ENCODE measurements at regions not wholly inside any gene's neighbourhood (a gene's known extent, or its start where the extent isn't known, plus 50 kb on each side); places are given as distances from the start of the nearest gene placed in this dataset.

DNA sequence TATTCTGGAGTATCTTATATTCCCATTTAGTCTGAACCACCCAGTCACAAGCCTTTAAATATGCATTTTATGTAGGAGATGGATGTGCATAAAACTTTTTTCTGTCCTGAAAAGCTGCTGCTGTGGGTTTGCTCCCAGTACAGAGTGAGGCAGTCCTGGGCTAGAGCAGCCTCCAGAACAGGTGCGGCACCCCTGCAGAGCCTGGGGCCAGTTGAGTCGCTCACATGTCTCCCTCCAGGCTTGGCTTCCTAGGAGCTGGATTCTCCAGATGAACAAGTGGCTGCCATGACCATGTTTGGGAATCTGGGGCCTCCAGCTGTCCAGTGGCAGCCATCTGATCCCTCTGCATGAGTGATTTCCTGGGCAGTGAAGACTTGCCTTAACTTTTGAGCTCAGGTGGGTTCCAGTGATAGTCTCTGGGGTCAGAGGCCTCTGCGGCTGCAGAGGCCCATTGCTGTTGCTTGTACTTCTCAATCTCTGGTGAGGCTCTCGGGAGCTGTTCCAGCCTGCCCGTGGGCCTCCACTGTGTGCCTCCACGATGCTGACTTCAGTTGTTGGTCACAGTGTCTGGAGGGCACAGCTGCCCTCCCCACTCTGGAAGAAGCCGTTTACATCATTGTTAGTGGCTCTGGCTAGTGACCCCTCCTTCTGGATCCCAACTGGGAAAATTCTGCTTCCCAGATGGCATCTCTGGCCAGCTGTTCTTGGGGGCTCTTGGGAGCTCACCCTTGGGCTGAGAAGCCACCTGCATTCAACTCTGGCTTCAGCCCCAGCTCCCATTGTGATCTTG is 120.4 kb downstream of the EMX2 start:
- no peak overlapping the region for H3K4me2 ChIP-seq (ENCODE audit: low read length)
- H3K27me3 ChIP-seq (ENCODE audit: insufficient read depth, low read length) = no peaks in the 10 kb centered on the region
- ChIA-PET CTCF (no interaction called here), POLR2A (no interaction called here), RAD21 (ENCODE audit: low non-redundant PET in 1 of 2, low total read pairs in 2 of 2, uncharacterized antibody in 2 of 2, unreplicated experiment in 2 of 2) (no interaction called here)
- no peaks in the 10 kb centered on the region for H3K4me1 ChIP-seq (ENCODE audit: control insufficient read depth in 1 of 2, insufficient read depth in 2 of 2, low read length in 2 of 2)
- BruUV-seq (replicated peaks) = no TSS peak
- no peak overlapping the region for H3K27ac ChIP-seq (ENCODE audit: low read depth, low read length)
- intact Hi-C loops (cut with micrococcal nuclease) = no loop called here
- H3K79me2 ChIP-seq (ENCODE audit: insufficient read depth, low read length) = no peaks in the 10 kb centered on the region
- H3K9ac ChIP-seq (ENCODE audit: low read length) = no peak overlapping the region
- no peak for TF ChIP-seq ELF1 (IDR thresholded peaks at IDR 0.05; ENCODE audit: borderline replicate concordance, low read depth)
- TF ChIP-seq, protein P1, sequence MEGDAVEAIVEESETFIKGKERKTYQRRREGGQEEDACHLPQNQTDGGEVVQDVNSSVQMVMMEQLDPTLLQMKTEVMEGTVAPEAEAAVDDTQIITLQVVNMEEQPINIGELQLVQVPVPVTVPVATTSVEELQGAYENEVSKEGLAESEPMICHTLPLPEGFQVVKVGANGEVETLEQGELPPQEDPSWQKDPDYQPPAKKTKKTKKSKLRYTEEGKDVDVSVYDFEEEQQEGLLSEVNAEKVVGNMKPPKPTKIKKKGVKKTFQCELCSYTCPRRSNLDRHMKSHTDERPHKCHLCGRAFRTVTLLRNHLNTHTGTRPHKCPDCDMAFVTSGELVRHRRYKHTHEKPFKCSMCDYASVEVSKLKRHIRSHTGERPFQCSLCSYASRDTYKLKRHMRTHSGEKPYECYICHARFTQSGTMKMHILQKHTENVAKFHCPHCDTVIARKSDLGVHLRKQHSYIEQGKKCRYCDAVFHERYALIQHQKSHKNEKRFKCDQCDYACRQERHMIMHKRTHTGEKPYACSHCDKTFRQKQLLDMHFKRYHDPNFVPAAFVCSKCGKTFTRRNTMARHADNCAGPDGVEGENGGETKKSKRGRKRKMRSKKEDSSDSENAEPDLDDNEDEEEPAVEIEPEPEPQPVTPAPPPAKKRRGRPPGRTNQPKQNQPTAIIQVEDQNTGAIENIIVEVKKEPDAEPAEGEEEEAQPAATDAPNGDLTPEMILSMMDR (IDR thresholded peaks at IDR 0.05 in 2 of 3, conservative IDR thresholded peaks at IDR 0.05 in 1 of 3; ENCODE audit: borderline replicate concordance in 1 of 3, insufficient read depth in 1 of 3, low read depth in 2 of 3, low read length in 2 of 3) = no peak
- no peak for TF ChIP-seq SRF (IDR thresholded peaks at IDR 0.05; ENCODE audit: low read depth)
- no peak for TF ChIP-seq JUND (IDR thresholded peaks at IDR 0.05)
- TF ChIP-seq CBX3 (IDR thresholded peaks at IDR 0.05; ENCODE audit: low read depth) = no peak
- no peak for TF ChIP-seq YY1 (IDR thresholded peaks at IDR 0.05; ENCODE audit: extremely low read depth, insufficient replicate concordance, low read depth, low read length)
- TF ChIP-seq, protein P2, sequence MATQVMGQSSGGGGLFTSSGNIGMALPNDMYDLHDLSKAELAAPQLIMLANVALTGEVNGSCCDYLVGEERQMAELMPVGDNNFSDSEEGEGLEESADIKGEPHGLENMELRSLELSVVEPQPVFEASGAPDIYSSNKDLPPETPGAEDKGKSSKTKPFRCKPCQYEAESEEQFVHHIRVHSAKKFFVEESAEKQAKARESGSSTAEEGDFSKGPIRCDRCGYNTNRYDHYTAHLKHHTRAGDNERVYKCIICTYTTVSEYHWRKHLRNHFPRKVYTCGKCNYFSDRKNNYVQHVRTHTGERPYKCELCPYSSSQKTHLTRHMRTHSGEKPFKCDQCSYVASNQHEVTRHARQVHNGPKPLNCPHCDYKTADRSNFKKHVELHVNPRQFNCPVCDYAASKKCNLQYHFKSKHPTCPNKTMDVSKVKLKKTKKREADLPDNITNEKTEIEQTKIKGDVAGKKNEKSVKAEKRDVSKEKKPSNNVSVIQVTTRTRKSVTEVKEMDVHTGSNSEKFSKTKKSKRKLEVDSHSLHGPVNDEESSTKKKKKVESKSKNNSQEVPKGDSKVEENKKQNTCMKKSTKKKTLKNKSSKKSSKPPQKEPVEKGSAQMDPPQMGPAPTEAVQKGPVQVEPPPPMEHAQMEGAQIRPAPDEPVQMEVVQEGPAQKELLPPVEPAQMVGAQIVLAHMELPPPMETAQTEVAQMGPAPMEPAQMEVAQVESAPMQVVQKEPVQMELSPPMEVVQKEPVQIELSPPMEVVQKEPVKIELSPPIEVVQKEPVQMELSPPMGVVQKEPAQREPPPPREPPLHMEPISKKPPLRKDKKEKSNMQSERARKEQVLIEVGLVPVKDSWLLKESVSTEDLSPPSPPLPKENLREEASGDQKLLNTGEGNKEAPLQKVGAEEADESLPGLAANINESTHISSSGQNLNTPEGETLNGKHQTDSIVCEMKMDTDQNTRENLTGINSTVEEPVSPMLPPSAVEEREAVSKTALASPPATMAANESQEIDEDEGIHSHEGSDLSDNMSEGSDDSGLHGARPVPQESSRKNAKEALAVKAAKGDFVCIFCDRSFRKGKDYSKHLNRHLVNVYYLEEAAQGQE (IDR thresholded peaks at IDR 0.05; ENCODE audit: low read depth) = no peak
- TF ChIP-seq ZNF274 (IDR thresholded peaks at IDR 0.05; ENCODE audit: low read depth, low read length) = no peak
- TF ChIP-seq EGR1 (IDR thresholded peaks at IDR 0.05; ENCODE audit: low read depth) = no peak
- no peak for TF ChIP-seq FOSL1 (IDR thresholded peaks at IDR 0.05; ENCODE audit: low read depth)
- H3K4me3 ChIP-seq (replicated peaks in 1 of 2; ENCODE audit: low read depth in 1 of 2, low read length in 2 of 2) = no peak overlapping the region
- DNase-seq (ENCODE audit: low read depth, low spot score) (no peak), ATAC-seq (no peak)
- H3K9me2 ChIP-seq (ENCODE audit: insufficient read depth) = no peaks in the 10 kb centered on the region
- no peaks in the 10 kb centered on the region for H3K9me3 ChIP-seq (ENCODE audit: control insufficient read depth in 1 of 2, insufficient read depth in 1 of 2, low read depth in 1 of 2, low read length in 2 of 2)
- no peaks in the 10 kb centered on the region for H3K36me3 ChIP-seq (ENCODE audit: control insufficient read depth in 1 of 2, insufficient read depth in 2 of 2, low read length in 2 of 2)
- H4K20me1 ChIP-seq (ENCODE audit: insufficient read depth) = no peaks in the 10 kb centered on the region
- H2AFZ ChIP-seq (ENCODE audit: low read depth, low read length, poor library complexity, severe bottlenecking) = no peak overlapping the region
